ENCODE measurements at regions not wholly inside any gene's neighbourhood (a gene's known extent, or its start where the extent isn't known, plus 50 kb on each side); places are given as distances from the start of the nearest gene placed in this dataset.

- TF ChIP-seq CTCF (IDR thresholded peaks at IDR 0.05) = no peak
- TF ChIP-seq POLR2A (IDR thresholded peaks at IDR 0.05) = no peak
Observed at GRCh38 chr3:165444745-165445144, 248.6 kb upstream of the SLITRK3 start.
